ENCODE measurements at regions not wholly inside any gene's neighbourhood (a gene's known extent, or its start where the extent isn't known, plus 50 kb on each side); places are given as distances from the start of the nearest gene placed in this dataset.

GRCh38 chr2:192487636-192488035, 292.9 kb upstream of the TMEFF2 start:
- TF ChIP-seq, protein P1, sequence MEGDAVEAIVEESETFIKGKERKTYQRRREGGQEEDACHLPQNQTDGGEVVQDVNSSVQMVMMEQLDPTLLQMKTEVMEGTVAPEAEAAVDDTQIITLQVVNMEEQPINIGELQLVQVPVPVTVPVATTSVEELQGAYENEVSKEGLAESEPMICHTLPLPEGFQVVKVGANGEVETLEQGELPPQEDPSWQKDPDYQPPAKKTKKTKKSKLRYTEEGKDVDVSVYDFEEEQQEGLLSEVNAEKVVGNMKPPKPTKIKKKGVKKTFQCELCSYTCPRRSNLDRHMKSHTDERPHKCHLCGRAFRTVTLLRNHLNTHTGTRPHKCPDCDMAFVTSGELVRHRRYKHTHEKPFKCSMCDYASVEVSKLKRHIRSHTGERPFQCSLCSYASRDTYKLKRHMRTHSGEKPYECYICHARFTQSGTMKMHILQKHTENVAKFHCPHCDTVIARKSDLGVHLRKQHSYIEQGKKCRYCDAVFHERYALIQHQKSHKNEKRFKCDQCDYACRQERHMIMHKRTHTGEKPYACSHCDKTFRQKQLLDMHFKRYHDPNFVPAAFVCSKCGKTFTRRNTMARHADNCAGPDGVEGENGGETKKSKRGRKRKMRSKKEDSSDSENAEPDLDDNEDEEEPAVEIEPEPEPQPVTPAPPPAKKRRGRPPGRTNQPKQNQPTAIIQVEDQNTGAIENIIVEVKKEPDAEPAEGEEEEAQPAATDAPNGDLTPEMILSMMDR (IDR thresholded peaks at IDR 0.05) = no peak
- no peak for TF ChIP-seq EZH2 (IDR thresholded peaks at IDR 0.05; ENCODE audit: borderline replicate concordance, insufficient read depth, low read depth, low read length, poor library complexity, severe bottlenecking)
- no peak overlapping the region for H3K27ac ChIP-seq (ENCODE audit: low read length in 2 of 2)
- intact Hi-C loops (cut with micrococcal nuclease) = no loop called here
- no peaks in the 10 kb centered on the region for H4K20me1 ChIP-seq (ENCODE audit: control insufficient read depth, insufficient read depth, low read length, poor library complexity, severe bottlenecking)
- no peak overlapping the region for H3K4me2 ChIP-seq (replicated peaks; ENCODE audit: low read depth, low read length, poor library complexity, severe bottlenecking)
- no peak overlapping the region for H3K9ac ChIP-seq (ENCODE audit: low read length)
- no peak for ATAC-seq (ENCODE audit: low read depth)
- H3K27ac Mint-ChIP-seq = no peak overlapping the region
- H3K4me1 Mint-ChIP-seq = no peaks in the 10 kb centered on the region
- 80% methylated on average over 11 of the region's 11 CpGs for WGBS (ENCODE audit: insufficient coverage)
- H3K79me2 ChIP-seq (ENCODE audit: control insufficient read depth, insufficient read depth, low read length) = no peaks in the 10 kb centered on the region
- H3K4me3 ChIP-seq (ENCODE audit: control extremely low read depth in 1 of 5, extremely low read depth in 1 of 5, insufficient read depth in 1 of 5, low read depth in 2 of 5, low read length in 4 of 5) = no peak overlapping the region
- no peaks in the 10 kb centered on the region for H3K4me1 ChIP-seq (ENCODE audit: control insufficient read depth in 2 of 2, insufficient read depth in 2 of 2, low read length in 2 of 2)
- no peaks in the 10 kb centered on the region for H3K27me3 Mint-ChIP-seq
- H3K36me3 ChIP-seq (replicated peaks in 1 of 2; ENCODE audit: control extremely low read depth in 1 of 2, control insufficient read depth in 1 of 2, extremely low read depth in 1 of 2, insufficient read depth in 2 of 2, low read length in 1 of 2) = no peaks in the 10 kb centered on the region
- H3K4me3 Mint-ChIP-seq = no peak overlapping the region
- no peak overlapping the region for H2AFZ ChIP-seq (ENCODE audit: insufficient read depth, low read depth, low read length, poor library complexity, severe bottlenecking)
- peaks cover 0 to 3% (median 1%) of the 10 kb centered on the region in 3 donors for H3K9me3 ChIP-seq (ENCODE audit: control extremely low read depth in 1 of 3, control insufficient read depth in 2 of 3, insufficient read depth in 1 of 3, low read length in 2 of 3)
- DNase-seq = no peak
- ChIA-PET CTCF (no interaction called here), POLR2A (no interaction called here)
- peaks cover 3% of the 10 kb centered on the region for H3K9me3 Mint-ChIP-seq (ENCODE audit: insufficient read depth)
- H3K27me3 ChIP-seq (replicated peaks in 1 of 4; ENCODE audit: control extremely low read depth in 1 of 4, control insufficient read depth in 3 of 4, insufficient read depth in 4 of 4, low read length in 3 of 4) = no peaks in the 10 kb centered on the region

DNA sequence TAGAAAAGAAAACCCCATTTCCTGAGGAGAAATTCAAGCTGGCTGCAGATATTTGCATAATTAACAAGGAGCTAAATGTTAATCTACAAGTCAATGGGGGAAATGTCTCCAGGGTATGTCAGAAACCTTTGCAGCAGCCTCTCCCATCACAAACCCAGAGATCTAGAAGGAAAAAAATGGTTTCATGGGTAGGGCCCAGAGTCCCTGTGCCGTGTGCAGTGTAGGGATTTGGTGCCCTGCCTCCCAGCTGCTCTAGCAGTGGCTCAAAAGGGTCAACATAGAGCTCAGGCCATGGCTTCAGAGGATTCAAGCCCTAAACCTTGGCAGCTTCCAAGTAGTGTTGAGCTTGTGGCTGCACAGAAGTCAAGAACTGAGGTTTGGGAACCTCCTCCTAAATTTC, 290.2 kb upstream of the TMEFF2 start:
- Mint-ChIP-seq H3K27me3 (no peaks in the 10 kb centered on the region), H3K9me3 (ENCODE audit: insufficient read depth) (peaks cover 3% of the 10 kb centered on the region), H3K4me1 (no peaks in the 10 kb centered on the region), H3K27ac (no peak overlapping the region), H3K4me3 (no peak overlapping the region)
- no peaks in the 10 kb centered on the region for H3K79me2 ChIP-seq (ENCODE audit: control insufficient read depth, insufficient read depth, low read length)
- H2AFZ ChIP-seq (ENCODE audit: insufficient read depth, low read depth, low read length, poor library complexity, severe bottlenecking) = no peak overlapping the region
- no peak overlapping the region for H3K27ac ChIP-seq (ENCODE audit: low read length in 2 of 2)
- H3K9ac ChIP-seq (ENCODE audit: low read length) = no peak overlapping the region
- H3K4me3 ChIP-seq (ENCODE audit: control extremely low read depth in 1 of 5, extremely low read depth in 1 of 5, insufficient read depth in 1 of 5, low read depth in 2 of 5, low read length in 4 of 5) = no peak overlapping the region
- H3K4me2 ChIP-seq (replicated peaks; ENCODE audit: low read depth, low read length, poor library complexity, severe bottlenecking) = no peak overlapping the region
- CTCF ChIA-PET = no interaction called here
- no peak for TF ChIP-seq EZH2 (IDR thresholded peaks at IDR 0.05; ENCODE audit: borderline replicate concordance, insufficient read depth, low read depth, low read length, poor library complexity, severe bottlenecking)
- TF ChIP-seq, protein P1 (IDR thresholded peaks at IDR 0.05) = no peak
- intact Hi-C loops (cut with micrococcal nuclease) = no loop called here
- H3K27me3 ChIP-seq (replicated peaks in 1 of 4; ENCODE audit: control extremely low read depth in 1 of 4, control insufficient read depth in 3 of 4, insufficient read depth in 4 of 4, low read length in 3 of 4) = no peaks in the 10 kb centered on the region
- no peaks in the 10 kb centered on the region for H3K4me1 ChIP-seq (ENCODE audit: control insufficient read depth in 2 of 2, insufficient read depth in 2 of 2, low read length in 2 of 2)
- POLR2A ChIA-PET = no interaction called here
- WGBS (ENCODE audit: insufficient coverage) = 70% methylated on average over 1 of the region's 1 CpG
- H3K36me3 ChIP-seq (replicated peaks in 1 of 2; ENCODE audit: control extremely low read depth in 1 of 2, control insufficient read depth in 1 of 2, extremely low read depth in 1 of 2, insufficient read depth in 2 of 2, low read length in 1 of 2) = no peaks in the 10 kb centered on the region
- H3K9me3 ChIP-seq (ENCODE audit: control extremely low read depth in 1 of 3, control insufficient read depth in 2 of 3, insufficient read depth in 1 of 3, low read length in 2 of 3) = peaks cover 0 to 3% (median 1%) of the 10 kb centered on the region in 3 donors
- H4K20me1 ChIP-seq (ENCODE audit: control insufficient read depth, insufficient read depth, low read length, poor library complexity, severe bottlenecking) = no peaks in the 10 kb centered on the region
- DNase-seq (no peak), ATAC-seq (ENCODE audit: low read depth) (no peak)

All from B cell (primary cell).